SK-N-SH (cell line): ENCODE measurements at regions not wholly inside any gene's neighbourhood (a gene's known extent, or its start where the extent isn't known, plus 50 kb on each side); places are given as distances from the start of the nearest gene placed in this dataset.

ENCODE experiments used
- POLR2AphosphoS5 ChIP-seq: IDR thresholded peaks from 2 replicates; pipeline ENCODE4 v1.6.1; 2012; ENCODE audit warnings: low read depth, low read length
- TEAD4 ChIP-seq: IDR thresholded peaks from 2 replicates; pipeline ENCODE4 v1.4.0; 2012; ENCODE audit warnings: mild to moderate bottlenecking, borderline replicate concordance; ENCODE audit not compliant: insufficient read depth
- YY1 ChIP-seq: IDR thresholded peaks from 2 replicates; pipeline ENCODE4 v1.4.0; 2012; ENCODE audit warnings: low read depth, mild to moderate bottlenecking

DNA sequence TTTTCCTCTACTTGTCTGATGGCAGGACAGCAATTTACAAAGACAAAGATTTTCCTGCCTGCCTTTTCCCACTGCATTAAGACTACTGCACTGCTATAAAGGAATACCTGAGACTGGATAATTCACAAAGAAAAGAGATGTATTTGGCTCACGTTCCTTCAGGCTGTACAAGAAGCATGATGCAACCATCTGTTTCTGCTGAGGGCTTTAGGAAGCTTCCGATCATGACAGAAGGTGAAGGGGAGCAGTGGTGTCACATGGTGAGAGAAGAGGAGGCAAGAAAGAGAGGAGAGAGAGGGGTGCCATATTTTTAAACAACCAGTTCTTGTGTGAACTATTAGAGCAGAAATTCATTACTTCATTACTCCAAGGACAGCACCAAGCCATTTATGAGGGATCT, 617.1 kb upstream of the HTR2C start:
- TF ChIP-seq YY1 (no peak), TEAD4 (no peak), POLR2AphosphoS5 (no peak)
